ENCODE measurements at regions not wholly inside any gene's neighbourhood (a gene's known extent, or its start where the extent isn't known, plus 50 kb on each side); places are given as distances from the start of the nearest gene placed in this dataset.

DNA sequence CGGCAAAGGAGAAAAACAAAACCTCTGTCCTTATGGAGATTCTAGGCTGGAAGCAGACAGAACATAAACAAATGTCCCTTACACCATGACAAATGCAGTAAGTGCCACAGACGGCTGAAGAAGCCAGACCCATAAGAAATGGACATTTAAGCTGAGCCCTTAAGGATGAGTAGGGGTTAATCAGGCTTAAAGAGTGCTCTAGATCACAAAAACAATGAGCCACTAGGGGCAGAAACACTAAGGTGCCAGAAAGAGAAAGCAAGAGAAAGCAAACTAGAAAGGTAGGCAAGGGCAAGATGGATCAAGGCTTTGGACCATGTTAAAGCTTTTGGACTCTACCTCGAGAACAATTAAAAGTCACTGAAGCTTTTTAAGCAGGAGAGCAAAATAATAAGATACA, 326.9 kb upstream of the WWC1 start:
- no peak overlapping the region for H2AK5ac ChIP-seq (ENCODE audit: low read length, severe bottlenecking)
- no peaks in the 10 kb centered on the region for H3K9me3 ChIP-seq (ENCODE audit: control insufficient read depth, low read length)
- no peak overlapping the region for H4K91ac ChIP-seq (ENCODE audit: low read length)
- no peak overlapping the region for H2BK5ac ChIP-seq (ENCODE audit: low read depth, low read length, poor library complexity, severe bottlenecking)
- DNase-seq: peak; percentile 33
- no peak overlapping the region for H3K4me3 ChIP-seq (ENCODE audit: insufficient read depth in 1 of 2, low read depth in 1 of 2, low read length in 2 of 2)
- H2BK120ac ChIP-seq (ENCODE audit: low read depth, low read length): no peak overlapping the region
- H3K18ac ChIP-seq (ENCODE audit: low read depth in 1 of 2, low read length in 2 of 2): no peak overlapping the region
- no peak overlapping the region for H3K14ac ChIP-seq (ENCODE audit: low read length in 2 of 2)
- peaks cover 0 to 8% of the 10 kb centered on the region in 2 experiments for H3K36me3 ChIP-seq (ENCODE audit: control insufficient read depth in 1 of 2, insufficient read depth in 2 of 2, low read depth in 1 of 2, low read length in 2 of 2)
- no peak overlapping the region for H3K27ac ChIP-seq (ENCODE audit: low read length, poor library complexity, severe bottlenecking)
- 36% methylated on average over 3 of the region's 3 CpGs for WGBS
- H2AFZ ChIP-seq (ENCODE audit: low read depth, low read length): no peak overlapping the region
- H3K4me1 ChIP-seq (ENCODE audit: control insufficient read depth, insufficient read depth, low read depth, low read length): no peaks in the 10 kb centered on the region
- no peak overlapping the region for H3K4me2 ChIP-seq (ENCODE audit: low read length, poor library complexity, severe bottlenecking)
- no peak overlapping the region for H4K8ac ChIP-seq (ENCODE audit: low read length)
- H3K9ac ChIP-seq (ENCODE audit: low read length): no peak overlapping the region
- no peaks in the 10 kb centered on the region for H3K27me3 ChIP-seq (ENCODE audit: control insufficient read depth in 1 of 2, insufficient read depth in 1 of 2, low read length in 2 of 2)
- H3K23ac ChIP-seq (ENCODE audit: low read length in 2 of 2): no peak overlapping the region
- H2BK12ac ChIP-seq (ENCODE audit: low read length in 2 of 2): peak overlapping the region in 1 of 2 experiments; percentile 42
- no peak overlapping the region for H2BK15ac ChIP-seq (ENCODE audit: low read depth, poor library complexity, severe bottlenecking)
- H3K79me1 ChIP-seq (replicated peaks; ENCODE audit: low read length, poor library complexity, severe bottlenecking): peaks cover 12% of the 10 kb centered on the region
- H3K4ac ChIP-seq (ENCODE audit: low read depth in 1 of 2, low read length in 2 of 2): no peak overlapping the region

GRCh38 chr5:167965710-167966109, 325.7 kb upstream of the WWC1 start:
- Histone ChIP-seq H3K4me1 (ENCODE audit: control insufficient read depth, insufficient read depth, low read depth, low read length) (peaks cover 4% of the 10 kb centered on the region), H3K27ac (ENCODE audit: low read length, poor library complexity, severe bottlenecking) (no peak overlapping the region), H3K4ac (ENCODE audit: low read depth in 1 of 2, low read length in 2 of 2) (no peak overlapping the region), H3K9me3 (ENCODE audit: control insufficient read depth, low read length) (no peaks in the 10 kb centered on the region), H2BK15ac (ENCODE audit: low read depth, poor library complexity, severe bottlenecking) (no peak overlapping the region), H3K79me1 (replicated peaks; ENCODE audit: low read length, poor library complexity, severe bottlenecking) (peaks cover 6% of the 10 kb centered on the region), H3K23ac (ENCODE audit: low read length in 2 of 2) (no peak overlapping the region), H3K27me3 (ENCODE audit: control insufficient read depth in 1 of 2, insufficient read depth in 1 of 2, low read length in 2 of 2) (no peaks in the 10 kb centered on the region), H3K4me3 (ENCODE audit: insufficient read depth in 1 of 2, low read depth in 1 of 2, low read length in 2 of 2) (no peak overlapping the region), H2BK5ac (ENCODE audit: low read depth, low read length, poor library complexity, severe bottlenecking) (no peak overlapping the region), H2AFZ (ENCODE audit: low read depth, low read length) (no peak overlapping the region), H3K4me2 (ENCODE audit: low read length, poor library complexity, severe bottlenecking) (no peak overlapping the region), H3K14ac (ENCODE audit: low read length in 2 of 2) (no peak overlapping the region), H3K9ac (ENCODE audit: low read length) (no peak overlapping the region), H3K36me3 (ENCODE audit: control insufficient read depth in 1 of 2, insufficient read depth in 2 of 2, low read depth in 1 of 2, low read length in 2 of 2) (no peaks in the 10 kb centered on the region), H2BK120ac (ENCODE audit: low read depth, low read length) (no peak overlapping the region), H4K8ac (ENCODE audit: low read length) (no peak overlapping the region), H4K91ac (ENCODE audit: low read length) (no peak overlapping the region), H2BK12ac (ENCODE audit: low read length in 2 of 2) (no peak overlapping the region), H3K18ac (ENCODE audit: low read depth in 1 of 2, low read length in 2 of 2) (no peak overlapping the region), H2AK5ac (ENCODE audit: low read length, severe bottlenecking) (no peak overlapping the region)
- no peak for DNase-seq
- WGBS: 96% methylated on average over 2 of the region's 2 CpGs

GRCh38 chr5:167966979-167967378, 324.5 kb upstream of the WWC1 start:
- DNase-seq: no peak
- Histone ChIP-seq H2AFZ (ENCODE audit: low read depth, low read length) (no peak overlapping the region), H3K36me3 (ENCODE audit: control insufficient read depth in 1 of 2, insufficient read depth in 2 of 2, low read depth in 1 of 2, low read length in 2 of 2) (no peaks in the 10 kb centered on the region), H3K27me3 (ENCODE audit: control insufficient read depth in 1 of 2, insufficient read depth in 1 of 2, low read length in 2 of 2) (no peaks in the 10 kb centered on the region), H3K27ac (ENCODE audit: low read length, poor library complexity, severe bottlenecking) (no peak overlapping the region), H4K8ac (ENCODE audit: low read length) (no peak overlapping the region), H4K91ac (ENCODE audit: low read length) (no peak overlapping the region), H3K4me1 (ENCODE audit: control insufficient read depth, insufficient read depth, low read depth, low read length) (peaks cover 4% of the 10 kb centered on the region), H3K9ac (ENCODE audit: low read length) (no peak overlapping the region), H2BK12ac (ENCODE audit: low read length in 2 of 2) (no peak overlapping the region), H3K79me1 (replicated peaks; ENCODE audit: low read length, poor library complexity, severe bottlenecking) (peaks cover 6% of the 10 kb centered on the region), H3K14ac (ENCODE audit: low read length in 2 of 2) (no peak overlapping the region), H3K18ac (ENCODE audit: low read depth in 1 of 2, low read length in 2 of 2) (no peak overlapping the region), H3K4me2 (ENCODE audit: low read length, poor library complexity, severe bottlenecking) (no peak overlapping the region), H2BK15ac (ENCODE audit: low read depth, poor library complexity, severe bottlenecking) (no peak overlapping the region), H3K4ac (ENCODE audit: low read depth in 1 of 2, low read length in 2 of 2) (no peak overlapping the region), H2BK120ac (ENCODE audit: low read depth, low read length) (no peak overlapping the region), H2BK5ac (ENCODE audit: low read depth, low read length, poor library complexity, severe bottlenecking) (no peak overlapping the region), H2AK5ac (ENCODE audit: low read length, severe bottlenecking) (no peak overlapping the region), H3K23ac (ENCODE audit: low read length in 2 of 2) (no peak overlapping the region), H3K9me3 (ENCODE audit: control insufficient read depth, low read length) (no peaks in the 10 kb centered on the region), H3K4me3 (ENCODE audit: insufficient read depth in 1 of 2, low read depth in 1 of 2, low read length in 2 of 2) (no peak overlapping the region)
- WGBS: 98% methylated on average over 2 of the region's 3 CpGs

DNA sequence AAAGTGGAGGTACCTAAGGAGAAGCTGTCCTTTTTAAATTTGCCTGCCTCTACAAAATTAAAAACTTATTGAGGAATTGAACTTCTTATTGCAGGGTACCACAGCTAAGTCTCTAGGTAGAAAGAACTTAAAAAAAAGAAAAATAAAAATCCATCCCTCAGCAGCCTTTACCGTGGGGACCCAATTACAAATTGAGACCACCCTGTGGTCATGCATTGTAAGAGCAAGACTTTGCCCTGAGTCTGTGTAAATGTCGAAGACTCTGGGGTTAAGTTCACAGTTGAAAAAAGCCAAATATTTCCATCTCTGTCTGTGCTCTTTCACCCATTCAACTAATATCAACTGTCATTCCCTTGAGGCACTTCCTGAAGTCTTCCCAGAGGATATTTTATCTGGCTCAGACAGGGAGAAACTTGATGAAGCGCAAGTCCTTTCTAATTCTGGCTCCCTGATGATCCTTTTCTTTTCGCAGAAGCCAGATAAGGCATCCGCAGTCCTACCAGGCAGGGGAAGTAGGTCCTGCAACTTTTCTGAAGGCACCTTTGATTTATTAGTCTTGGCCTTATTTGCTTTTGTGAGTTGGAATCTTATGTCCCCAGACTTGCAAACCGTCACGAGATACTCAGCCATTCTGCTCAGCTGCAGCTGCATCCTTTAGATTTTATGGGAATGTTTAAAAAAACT, 323.8 kb upstream of the WWC1 start:
- no peak overlapping the region for H3K18ac ChIP-seq (ENCODE audit: low read depth in 1 of 2, low read length in 2 of 2)
- H3K9ac ChIP-seq (ENCODE audit: low read length): no peak overlapping the region
- H2AK5ac ChIP-seq (ENCODE audit: low read length, severe bottlenecking): no peak overlapping the region
- no peak overlapping the region for H3K4me2 ChIP-seq (ENCODE audit: low read length, poor library complexity, severe bottlenecking)
- no peaks in the 10 kb centered on the region for H3K9me3 ChIP-seq (ENCODE audit: control insufficient read depth, low read length)
- no peak overlapping the region for H4K91ac ChIP-seq (ENCODE audit: low read length)
- H2BK15ac ChIP-seq (ENCODE audit: low read depth, poor library complexity, severe bottlenecking): no peak overlapping the region
- peak; percentile 41 for DNase-seq
- H3K4me1 ChIP-seq (ENCODE audit: control insufficient read depth, insufficient read depth, low read depth, low read length): peaks cover 4% of the 10 kb centered on the region
- H3K4ac ChIP-seq (ENCODE audit: low read depth in 1 of 2, low read length in 2 of 2): no peak overlapping the region
- H3K36me3 ChIP-seq (ENCODE audit: control insufficient read depth in 1 of 2, insufficient read depth in 2 of 2, low read depth in 1 of 2, low read length in 2 of 2): no peaks in the 10 kb centered on the region
- H2BK12ac ChIP-seq (ENCODE audit: low read length in 2 of 2): no peak overlapping the region
- H3K4me3 ChIP-seq (ENCODE audit: insufficient read depth in 1 of 2, low read depth in 1 of 2, low read length in 2 of 2): no peak overlapping the region
- no peak overlapping the region for H2BK5ac ChIP-seq (ENCODE audit: low read depth, low read length, poor library complexity, severe bottlenecking)
- H4K8ac ChIP-seq (ENCODE audit: low read length): no peak overlapping the region
- peaks cover 6% of the 10 kb centered on the region for H3K79me1 ChIP-seq (replicated peaks; ENCODE audit: low read length, poor library complexity, severe bottlenecking)
- no peak overlapping the region for H3K23ac ChIP-seq (ENCODE audit: low read length in 2 of 2)
- H3K27ac ChIP-seq (ENCODE audit: low read length, poor library complexity, severe bottlenecking): no peak overlapping the region
- no peak overlapping the region for H2BK120ac ChIP-seq (ENCODE audit: low read depth, low read length)
- WGBS: 18% methylated on average over 7 of the region's 7 CpGs
- H2AFZ ChIP-seq (ENCODE audit: low read depth, low read length): no peak overlapping the region
- H3K14ac ChIP-seq (ENCODE audit: low read length in 2 of 2): no peak overlapping the region
- H3K27me3 ChIP-seq (ENCODE audit: control insufficient read depth in 1 of 2, insufficient read depth in 1 of 2, low read length in 2 of 2): no peaks in the 10 kb centered on the region
